ENCODE measurements at regions not wholly inside any gene's neighbourhood (a gene's known extent, or its start where the extent isn't known, plus 50 kb on each side); places are given as distances from the start of the nearest gene placed in this dataset.

- DNase-seq (ENCODE audit: low read depth) = no peak
Measured at GRCh38 chr12:4223273-4223845, 50.2 kb upstream of the CCND2 start.

GRCh38 chr12:4221258-4221620 lies 52.3 kb upstream of the CCND2 start:
- DNase-seq (ENCODE audit: low read depth) = no peak

DNA sequence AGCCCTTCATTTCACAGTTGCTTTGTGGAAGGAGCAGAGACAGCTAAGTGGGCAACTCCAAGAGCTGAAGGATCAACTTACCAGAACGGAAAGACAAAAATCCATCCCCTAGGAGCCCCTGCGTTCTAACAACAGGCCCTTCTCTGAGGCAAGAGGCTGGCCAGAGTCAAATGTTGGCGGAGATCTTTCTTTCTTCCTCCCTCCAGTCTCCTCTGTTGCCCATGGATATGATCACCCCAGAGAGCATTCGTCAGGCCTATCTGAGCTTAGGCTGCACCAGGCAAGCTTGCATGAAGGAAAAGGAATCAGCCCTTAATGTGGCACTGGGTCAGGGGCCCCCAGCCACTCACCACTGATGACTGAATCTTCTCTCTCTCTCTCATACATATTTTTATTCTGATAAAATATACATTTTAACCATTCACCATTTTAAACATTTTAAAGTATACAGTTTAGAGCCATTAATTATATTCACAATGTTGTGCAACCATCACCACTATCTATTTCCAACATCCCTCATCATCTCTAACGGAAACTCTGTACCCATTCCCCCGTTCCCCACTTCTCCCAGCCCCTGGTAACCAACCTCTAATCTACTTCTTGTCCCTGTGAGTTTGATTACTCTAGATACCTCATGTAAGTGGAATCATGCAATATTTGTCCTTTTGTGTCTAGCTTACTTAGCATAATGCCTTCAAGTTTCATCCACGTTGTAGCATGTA lies 52.9 kb upstream of the CCND2 start:
- no peak for DNase-seq (ENCODE audit: low read depth)

GRCh38 chr12:4217091-4217490 lies 56.5 kb upstream of the CCND2 start:
- no peak for DNase-seq (ENCODE audit: low read depth)

GRCh38 chr12:4216187-4216927 lies 57.2 kb upstream of the CCND2 start:
- no peak for DNase-seq (ENCODE audit: low read depth)

DNA sequence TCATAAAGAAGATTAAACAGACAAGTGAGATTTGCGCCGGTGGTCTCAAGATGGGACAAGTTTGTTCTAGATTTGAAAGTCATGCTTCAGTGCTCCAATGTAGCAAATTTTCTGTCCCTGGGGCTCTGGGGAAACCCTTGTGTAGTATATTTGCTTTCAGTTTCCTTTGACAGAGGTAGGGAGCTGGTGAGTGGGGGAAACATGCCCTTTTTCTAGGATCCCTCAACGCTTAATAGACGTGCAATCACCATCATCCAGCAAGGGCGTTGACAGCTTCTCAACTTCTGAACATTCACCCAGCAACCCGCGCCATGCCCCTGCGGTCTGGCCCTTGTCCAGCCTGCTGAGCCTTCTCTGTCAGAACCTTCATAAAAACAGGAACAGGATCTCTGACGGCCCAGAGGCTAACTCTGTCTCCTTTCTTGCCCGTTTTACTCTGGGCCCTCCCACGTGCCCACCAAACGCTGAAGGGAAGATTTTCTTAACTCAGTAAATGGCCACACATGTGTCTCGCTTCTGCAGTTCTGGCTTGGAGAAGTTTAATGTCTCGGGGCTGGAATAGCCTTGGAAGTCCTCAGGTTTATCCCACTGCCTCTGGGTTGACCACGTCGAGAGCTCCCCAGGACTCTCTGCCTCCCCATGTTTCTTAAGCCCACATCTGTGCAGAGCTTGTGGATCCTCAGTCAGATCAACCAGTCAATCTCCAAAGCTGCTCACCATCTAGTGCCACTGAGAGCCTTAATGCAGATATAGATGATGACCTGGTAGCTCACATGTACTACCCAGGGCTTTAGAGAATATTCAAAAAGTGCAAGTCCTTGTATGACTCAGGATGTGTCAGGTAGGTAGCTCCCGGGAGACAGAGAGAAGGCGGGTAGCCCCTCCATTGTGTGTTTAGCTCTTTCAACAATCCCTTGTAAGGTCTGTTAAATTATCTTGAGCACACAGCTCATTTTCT lies 58.1 kb upstream of the CCND2 start:
- DNase-seq (ENCODE audit: low read depth) = no peak

DNA sequence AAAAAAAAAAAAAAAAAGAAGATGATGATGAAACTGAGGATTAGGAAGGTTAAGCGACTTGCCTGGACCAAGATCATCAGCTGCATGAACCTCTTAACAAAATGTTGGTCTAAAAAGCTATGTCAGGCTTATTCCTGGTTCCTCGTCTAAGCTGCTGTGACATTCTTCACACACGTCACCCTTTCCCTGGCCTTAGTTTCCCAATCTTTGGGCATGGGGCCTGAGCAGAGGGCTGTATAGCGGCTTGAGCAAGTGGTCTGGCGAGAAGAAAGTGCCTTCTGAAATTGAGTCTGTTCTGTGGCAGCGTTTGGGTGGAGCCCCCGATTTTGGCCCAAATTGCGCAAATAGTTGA lies 58.7 kb upstream of the CCND2 start:
- no peak for DNase-seq (ENCODE audit: low read depth)

GRCh38 chr12:4213471-4213870 lies 60.1 kb upstream of the CCND2 start:
- DNase-seq (ENCODE audit: low read depth) = no peak

DNA sequence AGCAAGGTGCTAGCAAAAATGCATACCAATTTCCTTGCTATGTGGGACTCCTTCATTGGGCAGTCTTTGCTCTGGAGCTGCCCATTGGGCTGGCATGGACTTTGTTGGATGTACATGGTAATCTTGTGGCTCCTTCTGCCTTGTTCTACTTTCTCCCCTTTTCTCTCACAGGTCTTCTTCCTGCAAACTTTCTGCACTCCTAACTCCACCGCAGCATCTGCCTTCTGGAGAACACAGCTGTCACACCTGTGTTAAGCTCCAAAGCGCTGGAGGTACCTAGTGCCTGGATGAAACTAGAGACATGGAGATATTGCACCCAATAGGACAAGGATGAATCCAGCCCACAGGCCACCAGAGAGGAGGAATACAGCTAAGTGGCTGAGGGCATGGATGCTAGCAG lies 60.7 kb upstream of the CCND2 start:
- DNase-seq (ENCODE audit: low read depth) = no peak

GRCh38 chr12:4211372-4211771 lies 62.2 kb upstream of the CCND2 start:
- no peak for DNase-seq (ENCODE audit: low read depth)

DNA sequence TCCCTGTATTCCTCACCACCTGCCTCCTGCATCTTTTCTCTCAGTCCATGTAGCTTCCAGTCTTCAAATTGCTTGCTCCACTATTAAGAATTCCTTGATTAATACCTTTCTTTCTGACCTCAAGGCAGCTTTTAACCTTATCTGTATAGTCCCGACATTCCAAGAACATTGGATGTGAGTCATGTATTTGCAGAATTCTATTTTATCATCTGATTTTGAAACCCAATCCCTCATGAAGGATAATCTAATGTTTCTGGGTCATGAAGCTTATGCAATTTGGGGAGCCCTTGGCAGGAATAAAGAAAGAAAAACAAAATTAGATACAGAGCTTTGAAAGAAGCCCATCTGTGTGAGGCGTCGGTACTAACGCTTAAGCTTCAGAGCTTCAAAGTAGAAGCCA lies 63.4 kb upstream of the CCND2 start:
- no peak for DNase-seq (ENCODE audit: low read depth)

GRCh38 chr12:4206470-4206869 lies 67.1 kb upstream of the CCND2 start:
- no peak for DNase-seq (ENCODE audit: low read depth)

DNA sequence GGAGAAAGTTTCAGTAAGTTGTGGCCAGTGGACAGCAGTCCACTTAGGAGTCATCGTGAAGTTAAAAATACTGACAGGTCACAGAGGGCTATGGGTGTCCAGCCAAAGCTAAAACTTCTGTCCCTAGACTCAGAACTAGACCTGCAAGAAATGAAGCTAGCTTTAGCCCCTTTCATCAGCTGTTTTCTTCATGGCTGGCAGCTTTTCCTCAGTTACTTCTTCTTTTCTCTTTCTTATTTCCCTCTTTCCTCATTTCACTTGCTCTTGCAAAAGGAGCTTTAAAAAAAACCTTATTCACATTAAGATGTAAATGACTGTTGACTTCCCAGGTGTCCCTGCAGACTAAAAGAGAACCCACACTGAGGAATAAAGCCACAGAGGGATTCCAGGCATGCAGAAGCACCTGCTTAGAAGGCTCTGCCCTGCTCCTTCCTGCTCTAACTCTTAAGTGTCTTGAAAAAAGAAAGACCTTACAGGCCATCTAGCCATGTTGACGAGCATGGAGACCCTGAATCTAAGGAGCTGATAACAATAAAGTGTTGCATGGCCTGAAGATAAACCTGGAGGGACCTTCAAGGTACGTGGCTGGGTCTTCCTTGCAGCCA lies 69.7 kb upstream of the CCND2 start:
- no peak for DNase-seq (ENCODE audit: low read depth)

DNA sequence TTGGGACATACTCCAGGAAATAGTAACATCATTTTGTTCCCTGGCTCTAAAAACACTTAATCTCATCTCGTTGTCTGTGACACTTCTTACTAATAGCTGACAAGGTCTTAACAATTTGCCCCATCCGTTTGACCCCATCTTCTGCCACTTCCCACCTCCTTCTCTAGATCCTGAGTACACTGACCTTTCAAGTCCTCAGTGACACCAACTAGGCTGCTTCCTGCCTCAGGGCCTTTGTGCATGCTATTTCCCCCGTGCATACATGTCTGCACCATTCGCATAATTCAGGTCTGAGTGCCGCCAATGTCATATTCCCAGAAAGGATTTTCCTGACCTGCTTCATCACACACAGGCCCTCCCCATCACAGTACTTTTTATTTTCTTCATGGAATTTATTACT lies 70.6 kb upstream of the CCND2 start:
- no peak for DNase-seq (ENCODE audit: low read depth)

DNA sequence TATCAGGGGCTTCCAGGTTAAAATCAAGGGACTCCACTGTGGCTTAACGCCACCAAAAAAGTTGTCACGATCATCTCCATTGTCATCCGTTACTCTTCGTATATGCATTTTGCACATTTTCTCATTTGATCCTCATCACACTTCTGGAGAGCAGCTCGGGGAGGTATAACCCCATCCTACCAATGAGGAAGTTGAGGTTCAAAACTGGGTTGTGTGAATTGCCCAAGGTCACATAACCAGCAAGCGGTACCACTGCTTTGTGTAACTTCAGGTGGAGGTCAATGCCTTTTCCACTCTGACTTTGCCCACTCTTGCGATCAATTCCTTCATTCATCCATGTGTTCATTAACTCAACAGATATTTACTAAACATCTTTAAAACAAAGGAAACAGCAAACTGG lies 71.1 kb upstream of the CCND2 start:
- DNase-seq (ENCODE audit: low read depth) = no peak

DNA sequence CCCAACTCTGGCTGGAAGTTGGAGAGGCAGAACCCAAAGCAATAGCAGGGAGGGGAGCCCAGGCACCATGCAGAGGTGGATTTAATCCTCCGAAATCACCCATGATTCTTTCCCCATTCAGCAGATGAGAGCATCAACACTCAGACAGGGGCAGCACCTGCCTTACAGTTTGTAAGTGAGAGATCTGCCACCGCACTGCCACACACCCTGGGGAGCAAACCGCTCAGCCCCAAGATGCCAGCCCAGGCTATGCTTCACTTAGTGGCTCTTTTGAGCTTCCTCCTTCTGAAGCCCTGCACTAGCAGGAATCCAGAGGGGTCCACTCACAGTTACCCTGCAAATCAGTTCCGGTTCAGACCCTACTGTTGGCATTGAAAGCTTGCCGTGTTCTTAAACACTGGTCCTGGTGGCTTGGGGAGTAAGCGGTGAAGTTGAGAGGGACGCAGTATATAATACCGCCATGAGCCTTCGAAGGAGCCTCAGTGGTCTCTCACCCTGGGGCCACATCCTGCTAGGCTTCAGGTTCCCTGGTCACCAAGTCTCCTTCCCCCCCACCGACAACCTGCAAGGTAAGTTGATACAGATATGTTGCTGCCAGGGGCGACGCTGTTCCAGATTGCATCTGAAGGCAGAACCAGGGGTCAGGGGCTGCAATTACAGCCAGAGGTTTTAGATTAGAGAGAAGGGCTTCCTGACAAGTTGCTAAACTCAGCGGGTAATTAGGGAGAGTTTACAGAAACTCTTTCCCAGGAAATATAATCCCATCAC lies 72.0 kb upstream of the CCND2 start:
- no peak for DNase-seq (ENCODE audit: low read depth)

GRCh38 chr12:4197922-4198763 lies 75.4 kb upstream of the CCND2 start:
- DNase-seq (ENCODE audit: low read depth) = no peak

GRCh38 chr12:4196805-4197420 lies 76.6 kb upstream of the CCND2 start:
- no peak for DNase-seq (ENCODE audit: low read depth)

GRCh38 chr12:4194668-4195067 lies 78.9 kb upstream of the CCND2 start:
- no peak for DNase-seq (ENCODE audit: low read depth)

- no peak for DNase-seq (ENCODE audit: low read depth)
Measured at GRCh38 chr12:4193821-4194220, 79.7 kb upstream of the CCND2 start.

Measured in activated T-helper 1 cell treated with Interleukin-2 at 50 U/mL for 16 hours (primary cell).